Lower leg skin (tissue), 4 donors: ENCODE measurements at regions not wholly inside any gene's neighbourhood (a gene's known extent, or its start where the extent isn't known, plus 50 kb on each side); places are given as distances from the start of the nearest gene placed in this dataset.

Experiments used
- DNase-seq, 2 donors: peaks; one replicate each; pipeline ENCODE4 v3.0.0-alpha.2; 2019; ENCODE audit warnings: low spot score in 2 of 2
- H3K4me3 ChIP-seq: fragments of 200-600 bp; sonication (generic); 2 replicates; pipeline ENCODE4 v1.5.1; 2017; ENCODE audit warnings: mild to moderate bottlenecking, low read depth; ENCODE audit not compliant: poor library complexity, severe bottlenecking
- CTCF ChIP-seq, 3 donors: fragments of 450-650 bp; IDR thresholded peaks; one replicate each; pipeline ENCODE4 v1.5.1; 2016; ENCODE audit warnings: antibody characterized with exemption in 3 of 3, mild to moderate bottlenecking in 3 of 3, moderate library complexity in 2 of 3
- POLR2A ChIP-seq, 2 donors: fragments of 450-650 bp; IDR thresholded peaks; one replicate each; pipeline ENCODE4 v1.6.1; 2016 to 2017; ENCODE audit warnings: antibody characterized with exemption in 2 of 2, mild to moderate bottlenecking in 1 of 2, moderate library complexity in 1 of 2
- WGBS, 2 donors: methylation state at CpG; one replicate each; pipeline ENCODE4 v1.1.5; 2018; 5-methylcytosine and 5-hydroxymethylcytosine counted together
- intact Hi-C: fragments of 100-400 bp; cut with DNase I; formaldehyde crosslinking; loops from one replicate; pipeline ENCODE4 v1.15.0; 2023; ENCODE audit warnings: low total_unique reads

GRCh38 chr6:170471491-170471890 lies 81.6 kb downstream of the PSMB1 start:
- intact Hi-C loops = no loop called here
- no peak for DNase-seq
- H3K4me3 ChIP-seq = no peak overlapping the region
- TF ChIP-seq POLR2A (IDR thresholded peaks at IDR 0.05) = no peak
- TF ChIP-seq CTCF (IDR thresholded peaks at IDR 0.05) = no peak
- 65 to 67% methylated on average over 5 of the region's 5 CpGs for WGBS, 2 donors

GRCh38 chr6:170470734-170471133 lies 82.4 kb downstream of the PSMB1 start:
- intact Hi-C loops = no loop called here
- no peak for TF ChIP-seq POLR2A (IDR thresholded peaks at IDR 0.05)
- no peak for TF ChIP-seq CTCF (IDR thresholded peaks at IDR 0.05)
- WGBS, 2 donors = 45 to 52% methylated on average over 7 of the region's 7 CpGs

GRCh38 chr6:170464524-170464979 lies 88.6 kb downstream of the PSMB1 start:
- TF ChIP-seq CTCF (IDR thresholded peaks at IDR 0.05) = no peak
- TF ChIP-seq POLR2A (IDR thresholded peaks at IDR 0.05) = no peak
- intact Hi-C loops = no loop called here
- no peak overlapping the region for H3K4me3 ChIP-seq
- WGBS, 2 donors = 81 to 89% methylated on average over 7 of the region's 7 CpGs
- DNase-seq = peak in 1 of 2 donors; percentile 45

More at GRCh38 chr6:170470734-170471133, 82.4 kb downstream of the PSMB1 start:
- DNase-seq = peak in 1 of 2 donors; percentile 46
- no peak overlapping the region for H3K4me3 ChIP-seq

DNA sequence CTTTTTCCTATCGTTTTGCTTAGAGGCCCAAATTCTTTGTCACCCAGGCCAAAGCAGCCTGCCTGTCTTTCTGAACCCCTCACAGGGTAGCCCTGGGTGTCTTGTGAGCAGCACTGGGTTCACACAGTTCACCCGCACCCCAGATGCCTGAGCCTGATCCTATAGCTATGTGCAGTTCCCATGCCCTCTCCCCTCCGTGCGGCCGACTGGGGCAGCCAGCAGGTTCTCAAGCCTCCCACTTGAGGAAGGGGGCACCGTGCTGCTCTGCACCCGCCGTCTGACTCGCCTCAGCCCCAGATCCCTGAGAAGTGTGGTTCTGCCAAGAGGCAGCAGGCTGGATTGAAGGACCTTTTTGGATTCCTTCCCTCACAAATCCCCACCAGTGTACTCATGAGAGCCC lies 89.0 kb downstream of the PSMB1 start:
- TF ChIP-seq CTCF (IDR thresholded peaks at IDR 0.05) = no peak
- no peak for TF ChIP-seq POLR2A (IDR thresholded peaks at IDR 0.05)
- 79 to 80% methylated on average over 9 of the region's 9 CpGs for WGBS, 2 donors
- H3K4me3 ChIP-seq = no peak overlapping the region
- DNase-seq = peak in 1 of 2 donors; percentile 50
- intact Hi-C loops = no loop called here

DNA sequence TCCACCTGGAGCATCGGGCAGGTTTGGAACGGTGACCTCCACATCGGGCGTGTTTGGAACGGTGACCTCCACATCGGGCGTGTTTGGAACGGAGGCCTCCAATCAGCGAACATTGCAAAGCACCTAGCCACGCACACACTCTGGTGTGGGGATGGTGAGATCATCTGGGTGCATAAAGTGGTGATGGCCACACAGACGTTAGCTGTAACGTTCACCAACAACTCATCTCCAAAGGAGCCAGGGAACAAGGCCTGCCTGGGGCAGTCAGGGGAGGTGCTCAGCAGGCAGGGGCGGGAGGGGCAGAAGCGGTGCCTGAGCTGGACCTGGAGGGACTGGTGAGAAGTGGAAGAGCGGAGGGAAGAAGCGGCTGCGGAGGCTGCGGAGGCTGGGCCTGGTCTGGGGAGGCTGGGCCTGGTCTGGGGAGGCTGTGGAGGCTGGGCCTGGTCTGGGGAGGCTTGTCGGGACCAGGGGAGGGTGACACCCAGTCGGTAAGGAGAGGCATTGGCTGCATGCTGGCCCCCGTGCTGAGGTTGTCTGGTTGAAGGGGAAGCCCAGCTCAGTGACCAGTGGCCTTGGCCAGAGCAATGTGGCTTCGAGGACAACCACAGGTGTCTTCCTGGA lies 89.9 kb downstream of the PSMB1 start:
- no peak for TF ChIP-seq POLR2A (IDR thresholded peaks at IDR 0.05)
- TF ChIP-seq CTCF (IDR thresholded peaks at IDR 0.05) = no peak
- intact Hi-C loops = no loop called here
- 76 to 87% methylated on average over 20 to 22 of the region's 22 CpGs for WGBS, 2 donors
- H3K4me3 ChIP-seq = no peak overlapping the region
- DNase-seq = peak in 1 of 2 donors; percentile 75
